ENCODE measurements at regions not wholly inside any gene's neighbourhood (a gene's known extent, or its start where the extent isn't known, plus 50 kb on each side); places are given as distances from the start of the nearest gene placed in this dataset.
"Not testable (repeated sequence)": the region's sequence is repeated elsewhere in the genome, so short reads cannot be mapped to it uniquely, and the experiment has no call there.

GRCh38 chr2:173571021-173571821 lies 216.5 kb downstream of the CDCA7 start:
- Histone ChIP-seq H3K27ac (no peak overlapping the region), H3K4me3 (peak overlapping the region; percentile 22; the same call in 1 of the 2 replicates), H3K9ac (ENCODE audit: insufficient read length) (no peak overlapping the region), H3K9me3 (ENCODE audit: low read depth, low read length) (no peaks in the 10 kb centered on the region), H3K36me3 (ENCODE audit: insufficient read depth, low read length) (no peaks in the 10 kb centered on the region)
- no peak for DNase-seq (ENCODE audit: low read depth, low spot score)
- TF ChIP-seq EZH2 (IDR thresholded peaks at IDR 0.05) (no peak), POLR2AphosphoS5 (IDR thresholded peaks at IDR 0.05; ENCODE audit: borderline replicate concordance, low read depth, low read length) (no peak), FOXP2 (optimal IDR thresholded peaks at IDR 0.05; ENCODE audit: control extremely low read depth, extremely low read length, insufficient read depth) (no peak)

- DNase-seq (ENCODE audit: low read depth, low spot score) = no peak
- Histone ChIP-seq H3K27ac (no peak overlapping the region), H3K36me3 (ENCODE audit: insufficient read depth, low read length) (no peaks in the 10 kb centered on the region), H3K9ac (ENCODE audit: insufficient read length) (no peak overlapping the region), H3K9me3 (ENCODE audit: low read depth, low read length) (no peaks in the 10 kb centered on the region), H3K4me3 (0 out of 2 replicates have a peak overlapping the region, but pooled peaks have one; percentile 22)
- TF ChIP-seq FOXP2 (optimal IDR thresholded peaks at IDR 0.05; ENCODE audit: control extremely low read depth, extremely low read length, insufficient read depth) = no peak
- TF ChIP-seq EZH2 (IDR thresholded peaks at IDR 0.05) = no peak
- TF ChIP-seq POLR2AphosphoS5 (IDR thresholded peaks at IDR 0.05; ENCODE audit: borderline replicate concordance, low read depth, low read length) = no peak
Measured at GRCh38 chr2:173571887-173572680, 217.4 kb downstream of the CDCA7 start.

DNA sequence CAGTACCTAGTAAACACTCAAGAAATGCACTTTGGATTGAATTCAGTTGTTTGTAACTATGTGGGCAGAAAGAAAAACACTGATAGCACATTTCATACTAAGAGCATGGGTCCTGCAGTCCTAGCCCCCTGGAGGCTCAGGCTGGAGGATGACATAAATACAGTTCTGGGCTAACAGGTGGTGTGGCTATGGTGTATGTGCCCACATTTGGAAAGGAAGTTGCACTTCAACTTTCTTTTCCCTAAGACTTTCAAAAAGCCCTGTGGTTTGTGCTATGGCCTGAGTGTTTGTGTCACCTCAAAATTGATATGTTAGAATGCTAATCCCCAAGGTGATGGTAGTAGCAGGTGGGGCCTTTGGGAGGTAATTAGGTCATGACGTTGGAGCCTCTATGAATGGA lies 218.2 kb downstream of the CDCA7 start:
- no peak overlapping the region for H3K4me3 ChIP-seq
- TF ChIP-seq FOXP2 (optimal IDR thresholded peaks at IDR 0.05; ENCODE audit: control extremely low read depth, extremely low read length, insufficient read depth) = no peak
- TF ChIP-seq EZH2 (IDR thresholded peaks at IDR 0.05) = no peak
- TF ChIP-seq POLR2AphosphoS5 (IDR thresholded peaks at IDR 0.05; ENCODE audit: borderline replicate concordance, low read depth, low read length) = no peak
- H3K9me3 ChIP-seq (ENCODE audit: low read depth, low read length) = no peaks in the 10 kb centered on the region
- no peak overlapping the region for H3K9ac ChIP-seq (ENCODE audit: insufficient read length)
- H3K36me3 ChIP-seq (ENCODE audit: insufficient read depth, low read length) = no peaks in the 10 kb centered on the region
- DNase-seq (ENCODE audit: low read depth, low spot score) = no peak
- no peak overlapping the region for H3K27ac ChIP-seq

- not testable (repeated sequence) for H3K4me3 ChIP-seq; H3K27ac ChIP-seq; DNase-seq (ENCODE audit: low read depth, low spot score)
Measured at GRCh38 chr2:173573782-173574181, 219.1 kb downstream of the CDCA7 start.

DNA sequence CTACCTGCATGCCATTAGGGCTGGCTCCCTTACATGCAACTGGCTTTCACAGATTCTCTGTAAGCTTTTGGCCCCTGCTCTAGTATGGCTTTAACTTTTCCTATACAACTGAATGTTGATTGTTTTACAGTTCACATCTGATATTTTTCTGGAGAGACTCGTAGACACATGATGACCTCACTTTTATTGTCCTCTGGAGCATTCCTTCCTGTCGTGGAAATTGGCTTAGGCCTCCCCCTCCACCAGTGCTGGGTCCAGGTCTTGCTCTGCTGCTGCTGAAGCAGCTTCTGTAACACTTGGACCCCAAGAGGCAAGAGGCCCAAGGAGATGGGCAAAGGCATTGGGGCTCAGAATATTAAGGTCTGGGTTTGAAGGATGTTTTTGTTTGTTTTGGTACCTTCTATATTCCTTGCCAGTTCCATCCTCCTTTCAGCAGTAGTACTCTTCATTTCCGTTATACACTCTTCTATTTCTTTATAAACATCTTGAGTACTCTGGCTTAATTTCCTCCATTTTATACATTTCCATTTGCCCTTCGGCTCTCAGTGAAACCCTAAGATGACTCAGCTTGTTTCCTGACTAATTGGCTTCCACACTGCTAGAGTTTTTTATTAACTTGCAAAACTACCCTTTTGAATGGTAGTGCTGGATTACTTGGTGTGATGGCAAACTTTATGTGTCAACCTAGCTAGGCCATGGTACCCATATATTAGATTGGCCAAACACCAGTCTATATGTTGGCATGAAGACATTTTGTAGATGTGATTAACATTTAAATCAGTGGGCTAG lies 219.8 kb downstream of the CDCA7 start:
- H3K4me3 ChIP-seq = no peak overlapping the region
- DNase-seq (ENCODE audit: low read depth, low spot score) = peak; percentile 48
- peak overlapping the region; percentile 57; the same call in 1 of the 2 replicates for H3K27ac ChIP-seq
- H3K9ac ChIP-seq (ENCODE audit: insufficient read length) = no peak overlapping the region
- no peaks in the 10 kb centered on the region for H3K36me3 ChIP-seq (ENCODE audit: insufficient read depth, low read length)
- TF ChIP-seq FOXP2 (optimal IDR thresholded peaks at IDR 0.05; ENCODE audit: control extremely low read depth, extremely low read length, insufficient read depth) (no peak), EZH2 (IDR thresholded peaks at IDR 0.05) (no peak), POLR2AphosphoS5 (IDR thresholded peaks at IDR 0.05; ENCODE audit: borderline replicate concordance, low read depth, low read length) (no peak)
- no peaks in the 10 kb centered on the region for H3K9me3 ChIP-seq (ENCODE audit: low read depth, low read length)

More at GRCh38 chr2:173573782-173574181, 219.1 kb downstream of the CDCA7 start:
- H3K36me3 ChIP-seq (ENCODE audit: insufficient read depth, low read length); H3K9me3 ChIP-seq (ENCODE audit: low read depth, low read length); H3K9ac ChIP-seq (ENCODE audit: insufficient read length): not testable (repeated sequence)

DNA sequence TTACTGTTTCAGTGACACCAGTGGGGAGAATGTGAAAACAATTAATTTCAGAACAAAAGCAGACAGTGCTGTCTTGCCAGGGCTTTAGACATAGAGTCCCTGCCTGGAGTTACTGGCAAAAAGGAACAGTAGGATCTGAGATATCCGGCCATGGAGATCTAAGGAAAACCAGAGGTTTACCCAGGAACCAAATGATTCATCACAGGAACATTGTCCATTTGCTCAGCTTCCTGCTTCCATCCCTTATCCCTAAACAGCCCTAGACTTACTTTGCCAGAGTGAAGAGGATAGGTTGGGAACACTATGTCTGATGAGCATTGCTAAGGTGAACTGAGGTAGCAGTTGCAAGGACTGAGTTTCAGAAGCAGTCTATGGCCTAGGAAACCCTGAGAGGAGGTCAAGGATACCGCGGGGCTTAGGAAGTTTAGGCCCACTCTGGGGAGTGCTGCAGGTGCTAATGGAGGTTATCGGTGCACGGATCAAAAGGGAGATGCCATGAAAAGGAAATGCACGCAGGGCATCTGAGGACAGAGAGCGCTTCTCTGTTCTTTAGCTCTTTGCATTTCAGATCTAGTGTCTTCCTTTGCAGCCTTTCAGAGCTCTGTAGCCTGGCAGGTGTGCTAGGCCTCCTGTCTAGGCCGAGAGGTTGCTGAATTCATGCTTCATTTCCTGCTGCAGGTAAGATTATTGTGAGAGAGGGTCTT lies 223.9 kb downstream of the CDCA7 start:
- DNase-seq (ENCODE audit: low read depth, low spot score) = no peak
- no peaks in the 10 kb centered on the region for H3K9me3 ChIP-seq (ENCODE audit: low read depth, low read length)
- H3K27ac ChIP-seq = no peak overlapping the region
- H3K4me3 ChIP-seq = no peak overlapping the region
- H3K36me3 ChIP-seq (ENCODE audit: insufficient read depth, low read length) = no peaks in the 10 kb centered on the region
- TF ChIP-seq EZH2 (IDR thresholded peaks at IDR 0.05) (no peak), POLR2AphosphoS5 (IDR thresholded peaks at IDR 0.05; ENCODE audit: borderline replicate concordance, low read depth, low read length) (no peak), FOXP2 (optimal IDR thresholded peaks at IDR 0.05; ENCODE audit: control extremely low read depth, extremely low read length, insufficient read depth) (no peak)
- no peak overlapping the region for H3K9ac ChIP-seq (ENCODE audit: insufficient read length)

DNA sequence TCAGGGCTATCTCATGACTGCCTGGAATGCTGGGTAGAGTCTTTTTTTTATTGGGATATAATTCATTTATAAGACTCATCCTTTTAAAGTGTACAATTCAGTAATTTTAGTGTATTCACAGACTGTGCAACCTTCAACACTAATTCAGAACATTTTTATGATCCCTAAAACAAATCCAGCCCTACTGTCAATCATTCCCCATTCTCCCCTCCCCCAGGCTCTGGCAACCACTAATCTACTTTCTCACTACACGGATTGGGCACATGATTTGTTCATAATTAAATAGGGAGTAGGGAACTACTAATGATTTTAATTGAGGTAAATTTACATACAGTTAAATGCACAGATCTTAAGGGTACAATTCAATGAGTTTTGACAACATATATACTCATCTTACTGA lies 225.7 kb downstream of the CDCA7 start:
- DNase-seq (ENCODE audit: low read depth, low spot score) = no peak
- Histone ChIP-seq H3K36me3 (ENCODE audit: insufficient read depth, low read length) (no peaks in the 10 kb centered on the region), H3K4me3 (no peak overlapping the region), H3K9ac (ENCODE audit: insufficient read length) (no peak overlapping the region), H3K27ac (no peak overlapping the region), H3K9me3 (ENCODE audit: low read depth, low read length) (no peaks in the 10 kb centered on the region)
- TF ChIP-seq FOXP2 (optimal IDR thresholded peaks at IDR 0.05; ENCODE audit: control extremely low read depth, extremely low read length, insufficient read depth) = no peak
- TF ChIP-seq POLR2AphosphoS5 (IDR thresholded peaks at IDR 0.05; ENCODE audit: borderline replicate concordance, low read depth, low read length) = no peak
- TF ChIP-seq EZH2 (IDR thresholded peaks at IDR 0.05) = no peak
